ENCODE measurements at regions not wholly inside any gene's neighbourhood (a gene's known extent, or its start where the extent isn't known, plus 50 kb on each side); places are given as distances from the start of the nearest gene placed in this dataset.

GRCh38 chr6:145349950-145350510, 385.3 kb downstream of the EPM2A start:
- Histone ChIP-seq H3K4me1 (ENCODE audit: insufficient read depth, low read length, poor library complexity, severe bottlenecking) (peaks cover 15% of the 10 kb centered on the region), H3K36me3 (ENCODE audit: insufficient read depth, low read length, poor library complexity, severe bottlenecking) (no peaks in the 10 kb centered on the region), H3K27me3 (replicated peaks; ENCODE audit: insufficient read depth, low read depth, low read length, poor library complexity) (no peaks in the 10 kb centered on the region), H3K27ac (ENCODE audit: low read depth, low read length, poor library complexity, severe bottlenecking) (no peak overlapping the region), H3K4me3 (ENCODE audit: low read depth, low read length, poor library complexity, severe bottlenecking) (no peak overlapping the region), H3K9me3 (ENCODE audit: low read depth, low read length, poor library complexity, severe bottlenecking) (no peaks in the 10 kb centered on the region)
- POLR2A ChIA-PET (ENCODE audit: low non-redundant PET), result no interaction called here
- TF ChIP-seq EZH2 (IDR thresholded peaks at IDR 0.05; ENCODE audit: borderline replicate concordance, low read depth, low read length, poor library complexity, severe bottlenecking), result no peak
- TF ChIP-seq CTCF (conservative IDR thresholded peaks at IDR 0.05; ENCODE audit: low read depth, low read length), result no peak
- no TSS peak for BruUV-seq (replicated peaks)
- CTCF ChIA-PET, result no interaction called here
- no peak for DNase-seq (ENCODE audit: low spot score)
- intact Hi-C loops (cut with micrococcal nuclease; ENCODE audit: unreplicated experiment), result no loop called here

- no TSS peak for BruUV-seq (replicated peaks)
- intact Hi-C loops (cut with micrococcal nuclease; ENCODE audit: unreplicated experiment), result no loop called here
- Histone ChIP-seq H3K27ac (ENCODE audit: low read depth, low read length, poor library complexity, severe bottlenecking) (no peak overlapping the region), H3K4me3 (ENCODE audit: low read depth, low read length, poor library complexity, severe bottlenecking) (no peak overlapping the region), H3K4me1 (ENCODE audit: insufficient read depth, low read length, poor library complexity, severe bottlenecking) (peaks cover 15% of the 10 kb centered on the region), H3K9me3 (ENCODE audit: low read depth, low read length, poor library complexity, severe bottlenecking) (no peaks in the 10 kb centered on the region), H3K27me3 (replicated peaks; ENCODE audit: insufficient read depth, low read depth, low read length, poor library complexity) (no peaks in the 10 kb centered on the region), H3K36me3 (ENCODE audit: insufficient read depth, low read length, poor library complexity, severe bottlenecking) (no peaks in the 10 kb centered on the region)
- POLR2A ChIA-PET (ENCODE audit: low non-redundant PET), result no interaction called here
- no peak for TF ChIP-seq CTCF (conservative IDR thresholded peaks at IDR 0.05; ENCODE audit: low read depth, low read length)
- no peak for TF ChIP-seq EZH2 (IDR thresholded peaks at IDR 0.05; ENCODE audit: borderline replicate concordance, low read depth, low read length, poor library complexity, severe bottlenecking)
- CTCF ChIA-PET, result no interaction called here
- no peak for DNase-seq (ENCODE audit: low spot score)
These were observed 384.4 kb downstream of the EPM2A start for GRCh38 chr6:145350928-145351327.

- BruUV-seq (replicated peaks), result no TSS peak
- no peak overlapping the region for H3K27ac ChIP-seq (ENCODE audit: low read depth, low read length, poor library complexity, severe bottlenecking)
- POLR2A ChIA-PET (ENCODE audit: low non-redundant PET), result no interaction called here
These were observed 382.8 kb downstream of the EPM2A start for GRCh38 chr6:145352382-145353080.

GRCh38 chr6:145360865-145361264, 374.5 kb downstream of the EPM2A start:
- intact Hi-C loops (cut with micrococcal nuclease; ENCODE audit: unreplicated experiment), result no loop called here
- no peak for DNase-seq (ENCODE audit: low spot score)
- Histone ChIP-seq H3K27me3 (replicated peaks; ENCODE audit: insufficient read depth, low read depth, low read length, poor library complexity) (no peaks in the 10 kb centered on the region), H3K4me3 (ENCODE audit: low read depth, low read length, poor library complexity, severe bottlenecking) (no peak overlapping the region), H3K36me3 (ENCODE audit: insufficient read depth, low read length, poor library complexity, severe bottlenecking) (no peaks in the 10 kb centered on the region), H3K27ac (ENCODE audit: low read depth, low read length, poor library complexity, severe bottlenecking) (no peak overlapping the region), H3K9me3 (ENCODE audit: low read depth, low read length, poor library complexity, severe bottlenecking) (peaks cover 5% of the 10 kb centered on the region), H3K4me1 (ENCODE audit: insufficient read depth, low read length, poor library complexity, severe bottlenecking) (no peaks in the 10 kb centered on the region)
- no TSS peak for BruUV-seq (replicated peaks)
- ChIA-PET POLR2A (ENCODE audit: low non-redundant PET) (no interaction called here), CTCF (no interaction called here)
- TF ChIP-seq CTCF (conservative IDR thresholded peaks at IDR 0.05; ENCODE audit: low read depth, low read length) (no peak), EZH2 (IDR thresholded peaks at IDR 0.05; ENCODE audit: borderline replicate concordance, low read depth, low read length, poor library complexity, severe bottlenecking) (no peak)

More at GRCh38 chr6:145352382-145353080, 382.8 kb downstream of the EPM2A start:
- H3K9me3 ChIP-seq (ENCODE audit: low read depth, low read length, poor library complexity, severe bottlenecking), result no peaks in the 10 kb centered on the region
- H3K27me3 ChIP-seq (replicated peaks; ENCODE audit: insufficient read depth, low read depth, low read length, poor library complexity), result no peaks in the 10 kb centered on the region
- peaks cover 15% of the 10 kb centered on the region for H3K4me1 ChIP-seq (ENCODE audit: insufficient read depth, low read length, poor library complexity, severe bottlenecking)
- no peaks in the 10 kb centered on the region for H3K36me3 ChIP-seq (ENCODE audit: insufficient read depth, low read length, poor library complexity, severe bottlenecking)
- H3K4me3 ChIP-seq (ENCODE audit: low read depth, low read length, poor library complexity, severe bottlenecking), result no peak overlapping the region
- CTCF ChIA-PET, result no interaction called here
- intact Hi-C loops (cut with micrococcal nuclease; ENCODE audit: unreplicated experiment), result no loop called here
- no peak for DNase-seq (ENCODE audit: low spot score)
- no peak for TF ChIP-seq EZH2 (IDR thresholded peaks at IDR 0.05; ENCODE audit: borderline replicate concordance, low read depth, low read length, poor library complexity, severe bottlenecking)
